NB4 (cell line): ENCODE measurements at regions not wholly inside any gene's neighbourhood (a gene's known extent, or its start where the extent isn't known, plus 50 kb on each side); places are given as distances from the start of the nearest gene placed in this dataset.

Experiments used
- DNase-seq: peaks from one replicate; pipeline ENCODE4 v3.0.0; 2010; ENCODE audit warnings: low read depth
- H3K4me3 ChIP-seq: one replicate; pipeline ENCODE4 v1.5.1; 2011; ENCODE audit warnings: mild to moderate bottlenecking, low read depth, low read length, moderate library complexity
- CTCF ChIP-seq: IDR thresholded peaks from one replicate; pipeline ENCODE4 v1.5.1; 2012; ENCODE audit warnings: low read depth, low read length
- MAX ChIP-seq: IDR thresholded peaks from 2 replicates; pipeline ENCODE4 v1.6.1; 2011; ENCODE audit warnings: low read depth, low read length
- MYC ChIP-seq: IDR thresholded peaks from 2 replicates; pipeline ENCODE4 v1.6.1; 2011; ENCODE audit warnings: low read depth, low read length
- POLR2A ChIP-seq: IDR thresholded peaks from 2 replicates; pipeline ENCODE4 v1.6.1; 2011; ENCODE audit warnings: mild to moderate bottlenecking; ENCODE audit not compliant: insufficient read length; ENCODE audit errors: extremely low read depth

- no peak for TF ChIP-seq CTCF
- no peak for TF ChIP-seq MYC
- TF ChIP-seq POLR2A, result no peak
- TF ChIP-seq MAX, result no peak
- H3K4me3 ChIP-seq, result no peak overlapping the region
- DNase-seq, result no peak
These were observed 91.7 kb downstream of the TMX1 start for GRCh38 chr14:51331486-51332367.

GRCh38 chr14:51333299-51333698 is 93.3 kb downstream of the TMX1 start:
- no peak for DNase-seq
- TF ChIP-seq MAX (no peak), POLR2A (no peak), MYC (no peak), CTCF (no peak)
- no peak overlapping the region for H3K4me3 ChIP-seq

GRCh38 chr14:51333901-51334521 is 94.0 kb downstream of the TMX1 start:
- DNase-seq, result no peak
- H3K4me3 ChIP-seq, result no peak overlapping the region
- TF ChIP-seq MAX, result no peak
- TF ChIP-seq POLR2A, result no peak
- TF ChIP-seq MYC, result no peak
- TF ChIP-seq CTCF, result no peak

GRCh38 chr14:51334566-51334965 is 94.5 kb downstream of the TMX1 start:
- H3K4me3 ChIP-seq, result no peak overlapping the region
- no peak for TF ChIP-seq CTCF
- no peak for TF ChIP-seq MAX
- TF ChIP-seq MYC, result no peak
- no peak for TF ChIP-seq POLR2A
- DNase-seq, result no peak

- no peak for DNase-seq
- no peak overlapping the region for H3K4me3 ChIP-seq
- TF ChIP-seq MAX (no peak), CTCF (no peak), POLR2A (no peak), MYC (no peak)
These were observed 95.5 kb downstream of the TMX1 start for GRCh38 chr14:51335531-51335930.
